GM12878 (cell line): ENCODE measurements at regions not wholly inside any gene's neighbourhood (a gene's known extent, or its start where the extent isn't known, plus 50 kb on each side); places are given as distances from the start of the nearest gene placed in this dataset.

Experiments used
- ATAC-seq: fragments of 200-7000 bp; cut with Tn5 transposase; 3 replicates; pipeline ENCODE4 v1.9.1; 2020; ENCODE audit warnings: mild to moderate bottlenecking, moderate library complexity
- BruUV-seq: library from RNA; stranded (reverse); fragments of 400-500 nt; replicated peaks from 2 replicates; lab custom pipeline; 2021; lab: Mats Ljungman, UMichigan
- CTCF ChIA-PET: fragments of 300-600 bp; sonication (Branson Sonifier 250); formaldehyde crosslinking; extraction: SDS; loops from one replicate; lab custom pipeline; 2021; ENCODE audit warnings: inconsistent platforms; lab: Yijun Ruan, JAX
- POLR2A ChIA-PET: fragments of 350-600 bp; formaldehyde crosslinking; extraction: SDS; loops from one replicate; lab custom pipeline; 2021; ENCODE audit warnings: inconsistent platforms; lab: Charles Lee
- RAD21 ChIA-PET: fragments of 300-600 bp; sonication (Branson Sonifier 250); formaldehyde crosslinking; loops from one replicate; lab custom pipeline; 2023; ENCODE audit warnings: antibody characterized with exemption; ENCODE audit not compliant: unreplicated experiment; lab: Charles Lee
- SMC1A ChIA-PET: fragments of 300-600 bp; sonication (Branson Sonifier 250); formaldehyde crosslinking; loops from one replicate; lab custom pipeline; 2023; ENCODE audit not compliant: unreplicated experiment, uncharacterized antibody; lab: Charles Lee
- DNase-seq: peaks from one replicate; pipeline ENCODE4 v3.0.0-alpha.2; 2011; ENCODE audit warnings: low read depth, low spot score
- FAIRE-seq: peaks from 3 replicates; lab custom pipeline; 2011; peaks lifted over from hg19 to GRCh38; lab: Jason Lieb, UNC
- H2AFZ ChIP-seq: 2 replicates; pipeline ENCODE4 v1.6.0; 2011; ENCODE audit warnings: low read depth, low read length, control low read depth; ENCODE audit not compliant: control insufficient read depth
- H3K27ac ChIP-seq: 2 replicates; pipeline ENCODE4 v1.5.1; 2011; ENCODE audit warnings: control low read depth; ENCODE audit not compliant: control insufficient read depth, insufficient read depth
- H3K27me3 ChIP-seq, 2 experiments: replicated peaks in 1 of 2; 2 replicates each; pipeline versions ENCODE4 v1.6.0 to v1.6.1; 2011; ENCODE audit warnings: low read length in 1 of 2; ENCODE audit not compliant: control insufficient read depth in 2 of 2, insufficient read depth in 2 of 2
- H3K36me3 ChIP-seq, 2 experiments: 2 replicates each; pipeline ENCODE4 v1.5.1; 2011; ENCODE audit warnings: low read length in 1 of 2; ENCODE audit not compliant: control insufficient read depth in 2 of 2, insufficient read depth in 2 of 2
- H3K4me1 ChIP-seq: 2 replicates; pipeline ENCODE4 v1.6.1; 2011; ENCODE audit warnings: mild to moderate bottlenecking, low read length, moderate library complexity, mixed read lengths; ENCODE audit not compliant: control insufficient read depth, insufficient read depth
- H3K4me2 ChIP-seq: 2 replicates; pipeline ENCODE4 v1.6.0; 2011; ENCODE audit warnings: control low read depth; ENCODE audit not compliant: control insufficient read depth, insufficient read depth
- H3K4me3 ChIP-seq: fragments of 200-600 bp; sonication (generic); 2 replicates; pipeline ENCODE4 v1.5.1; 2016
- H3K79me2 ChIP-seq: 2 replicates; pipeline ENCODE4 v1.6.0; 2011; ENCODE audit warnings: low read length; ENCODE audit not compliant: control insufficient read depth, insufficient read depth
- H3K9ac ChIP-seq: 2 replicates; pipeline ENCODE4 v1.8.0; 2011; ENCODE audit warnings: low read length, control low read depth, mixed read lengths; ENCODE audit not compliant: control insufficient read depth, insufficient read depth
- H3K9me3 ChIP-seq: replicated peaks from 3 replicates; pipeline ENCODE4 v1.5.1; 2011; ENCODE audit warnings: mild to moderate bottlenecking, low read length; ENCODE audit not compliant: control insufficient read depth, insufficient read depth
- H4K20me1 ChIP-seq: 2 replicates; pipeline ENCODE4 v1.6.0; 2011; ENCODE audit not compliant: control insufficient read depth, insufficient read depth
- CBX3 ChIP-seq: fragments of 200-600 bp; sonication (generic); IDR thresholded peaks from 2 replicates; pipeline ENCODE4 v1.6.1; 2016; ENCODE audit warnings: low read depth, borderline replicate concordance
- NFIC ChIP-seq: IDR thresholded peaks from 2 replicates; pipeline ENCODE4 v1.6.1; 2012; ENCODE audit warnings: low read depth, mild to moderate bottlenecking, inconsistent platforms, low read length, moderate library complexity
- NR2C2 ChIP-seq: IDR thresholded peaks from 2 replicates; pipeline ENCODE4 v1.6.1; 2011; ENCODE audit warnings: borderline replicate concordance, low read depth; ENCODE audit not compliant: control insufficient read depth, insufficient read length
- TCF12 ChIP-seq: IDR thresholded peaks from 2 replicates; pipeline ENCODE4 v1.6.1; 2011; ENCODE audit warnings: low read depth, mild to moderate bottlenecking, low read length
- WGBS: methylation state at CpG from one replicate; pipeline ENCODE4 v1.1.6; 2016; ENCODE audit warnings: low lambda C conversion rate; ENCODE audit not compliant: insufficient replicate concordance, insufficient coverage; ENCODE audit errors: missing lambda C conversion rate; 5-methylcytosine and 5-hydroxymethylcytosine counted together
- in situ Hi-C: fragments of 300-500 bp; cut with MboI; formaldehyde crosslinking; loops from 9 replicates; pipeline ENCODE4 v1.14.3; 2018; ENCODE audit warnings: mixed read lengths
- intact Hi-C: fragments of 100-400 bp; cut with micrococcal nuclease; formaldehyde crosslinking; loops from one replicate; pipeline ENCODE4 v1.14.2; 2022; ENCODE audit not compliant: unreplicated experiment
- TF ChIP-seq, protein P1 (sequence below): fragments of 450-650 bp; IDR thresholded peaks from 2 replicates; pipeline ENCODE4 v1.6.1; 2017; ENCODE audit warnings: mild to moderate bottlenecking, moderate library complexity

- no peaks in the 10 kb centered on the region for H3K4me1 ChIP-seq
- H3K79me2 ChIP-seq: no peaks in the 10 kb centered on the region
- in situ Hi-C loops: no loop called here
- 17% methylated on average over 4 of the region's 4 CpGs for WGBS
- TF ChIP-seq CBX3 (no peak), NR2C2 (no peak), NFIC (no peak), TCF12 (no peak)
- TF ChIP-seq, protein P1, sequence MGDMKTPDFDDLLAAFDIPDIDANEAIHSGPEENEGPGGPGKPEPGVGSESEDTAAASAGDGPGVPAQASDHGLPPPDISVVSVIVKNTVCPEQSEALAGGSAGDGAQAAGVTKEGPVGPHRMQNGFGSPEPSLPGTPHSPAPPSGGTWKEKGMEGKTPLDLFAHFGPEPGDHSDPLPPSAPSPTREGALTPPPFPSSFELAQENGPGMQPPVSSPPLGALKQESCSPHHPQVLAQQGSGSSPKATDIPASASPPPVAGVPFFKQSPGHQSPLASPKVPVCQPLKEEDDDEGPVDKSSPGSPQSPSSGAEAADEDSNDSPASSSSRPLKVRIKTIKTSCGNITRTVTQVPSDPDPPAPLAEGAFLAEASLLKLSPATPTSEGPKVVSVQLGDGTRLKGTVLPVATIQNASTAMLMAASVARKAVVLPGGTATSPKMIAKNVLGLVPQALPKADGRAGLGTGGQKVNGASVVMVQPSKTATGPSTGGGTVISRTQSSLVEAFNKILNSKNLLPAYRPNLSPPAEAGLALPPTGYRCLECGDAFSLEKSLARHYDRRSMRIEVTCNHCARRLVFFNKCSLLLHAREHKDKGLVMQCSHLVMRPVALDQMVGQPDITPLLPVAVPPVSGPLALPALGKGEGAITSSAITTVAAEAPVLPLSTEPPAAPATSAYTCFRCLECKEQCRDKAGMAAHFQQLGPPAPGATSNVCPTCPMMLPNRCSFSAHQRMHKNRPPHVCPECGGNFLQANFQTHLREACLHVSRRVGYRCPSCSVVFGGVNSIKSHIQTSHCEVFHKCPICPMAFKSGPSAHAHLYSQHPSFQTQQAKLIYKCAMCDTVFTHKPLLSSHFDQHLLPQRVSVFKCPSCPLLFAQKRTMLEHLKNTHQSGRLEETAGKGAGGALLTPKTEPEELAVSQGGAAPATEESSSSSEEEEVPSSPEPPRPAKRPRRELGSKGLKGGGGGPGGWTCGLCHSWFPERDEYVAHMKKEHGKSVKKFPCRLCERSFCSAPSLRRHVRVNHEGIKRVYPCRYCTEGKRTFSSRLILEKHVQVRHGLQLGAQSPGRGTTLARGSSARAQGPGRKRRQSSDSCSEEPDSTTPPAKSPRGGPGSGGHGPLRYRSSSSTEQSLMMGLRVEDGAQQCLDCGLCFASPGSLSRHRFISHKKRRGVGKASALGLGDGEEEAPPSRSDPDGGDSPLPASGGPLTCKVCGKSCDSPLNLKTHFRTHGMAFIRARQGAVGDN: no peak
- TF ChIP-seq, all 136 proteins: peak for 0
- H3K36me3 ChIP-seq: no peaks in the 10 kb centered on the region
- ATAC-seq: no peak
- no peak overlapping the region for H3K9ac ChIP-seq
- CTCF ChIA-PET: interaction anchor here (1.1 kb wide), 1 partner anchor 19 kb away, joined by 3 read pairs; no protein-coding TSS in a partner anchor
- no peaks in the 10 kb centered on the region for H3K27me3 ChIP-seq
- H3K27ac ChIP-seq: no peak overlapping the region
- DNase-seq: no peak
- no peak for FAIRE-seq
- RAD21 ChIA-PET: no interaction called here
- H4K20me1 ChIP-seq: no peaks in the 10 kb centered on the region
- H3K4me3 ChIP-seq: no peak overlapping the region
- H2AFZ ChIP-seq: no peak overlapping the region
- no peak overlapping the region for H3K4me2 ChIP-seq
- BruUV-seq: no TSS peak
- no peaks in the 10 kb centered on the region for H3K9me3 ChIP-seq
- SMC1A ChIA-PET: no interaction called here
- intact Hi-C loops: no loop called here
- POLR2A ChIA-PET: no interaction called here
These were observed 232.6 kb upstream of the LRFN5 start for GRCh38 chr14:41374092-41374491.
